HG03025 (cell line): ENCODE measurements at regions not wholly inside any gene's neighbourhood (a gene's known extent, or its start where the extent isn't known, plus 50 kb on each side); places are given as distances from the start of the nearest gene placed in this dataset.

Source experiments
- ATAC-seq: cut with Tn5 transposase; IDR thresholded peaks from one replicate; pipeline ENCODE4 v1.9.1; 2021; ENCODE audit warnings: mild to moderate bottlenecking, moderate library complexity; ENCODE audit not compliant: unreplicated experiment, low FRiP score

DNA sequence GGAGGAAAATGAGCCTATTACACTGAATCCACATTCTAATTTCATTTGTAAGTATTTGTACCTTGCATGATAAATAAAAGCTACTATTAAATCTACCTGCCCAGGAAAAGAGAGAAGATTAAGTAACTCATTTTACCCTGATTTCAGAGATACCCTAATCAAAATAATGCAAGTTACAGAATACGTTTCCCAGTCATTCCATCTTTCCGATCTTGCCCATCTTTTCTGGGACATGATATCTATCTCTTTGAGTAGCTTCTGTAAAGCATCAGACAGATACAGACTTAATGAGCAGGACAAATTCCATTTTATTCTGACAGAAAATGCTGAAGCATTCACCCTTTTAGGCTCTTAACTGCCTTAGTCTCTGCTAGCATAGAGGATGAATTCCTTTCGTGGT, 56.6 kb downstream of the SPRY2 start:
- no peak for ATAC-seq

- ATAC-seq: no peak
Measured at GRCh38 chr13:80278706-80279105, 62.2 kb downstream of the SPRY2 start.

DNA sequence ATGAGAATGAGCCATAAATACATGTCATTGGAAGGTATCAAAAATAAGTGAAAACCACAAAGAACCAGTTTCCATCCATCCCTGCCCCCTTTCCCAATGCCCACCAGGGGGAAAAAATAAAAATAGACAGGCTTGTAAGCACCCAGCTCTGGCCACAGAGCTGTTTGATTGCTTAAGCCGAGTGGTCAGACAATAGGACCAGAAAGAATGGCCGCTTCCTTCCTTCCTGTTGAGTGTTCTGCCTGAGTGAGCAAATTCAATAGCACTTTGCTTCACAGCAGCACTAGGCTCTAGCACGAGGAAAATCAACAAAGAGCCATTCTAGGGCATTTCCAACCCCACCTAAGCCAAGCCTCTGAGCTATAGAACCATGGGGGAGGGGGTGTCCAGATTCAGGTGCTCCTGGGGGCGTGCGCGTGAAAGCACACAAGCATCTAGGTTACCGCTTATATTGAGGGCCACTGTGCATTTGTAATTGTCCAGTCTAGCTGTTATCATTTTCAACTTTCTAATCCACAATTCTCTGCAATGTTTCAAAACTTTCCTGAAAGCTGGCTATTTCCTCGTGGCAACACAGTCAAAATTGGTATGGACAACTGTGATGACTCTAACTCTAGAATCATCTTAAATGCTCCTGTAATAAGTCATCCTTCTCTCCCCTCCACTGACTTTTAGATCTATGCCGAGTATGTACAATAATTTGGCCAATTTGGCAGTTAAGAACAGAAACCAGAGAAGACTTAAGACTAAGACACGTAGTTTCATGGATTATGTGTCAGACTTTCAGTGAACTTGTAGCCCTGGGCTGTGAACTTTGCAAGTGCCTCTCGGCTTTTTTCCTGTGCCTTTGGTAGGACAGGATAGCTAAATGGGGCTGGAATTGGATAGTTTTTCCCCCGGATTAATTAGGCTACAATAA, 64.3 kb downstream of the SPRY2 start:
- no peak for ATAC-seq

- ATAC-seq: no peak
Measured at GRCh38 chr13:80274643-80275042, 66.3 kb downstream of the SPRY2 start.

DNA sequence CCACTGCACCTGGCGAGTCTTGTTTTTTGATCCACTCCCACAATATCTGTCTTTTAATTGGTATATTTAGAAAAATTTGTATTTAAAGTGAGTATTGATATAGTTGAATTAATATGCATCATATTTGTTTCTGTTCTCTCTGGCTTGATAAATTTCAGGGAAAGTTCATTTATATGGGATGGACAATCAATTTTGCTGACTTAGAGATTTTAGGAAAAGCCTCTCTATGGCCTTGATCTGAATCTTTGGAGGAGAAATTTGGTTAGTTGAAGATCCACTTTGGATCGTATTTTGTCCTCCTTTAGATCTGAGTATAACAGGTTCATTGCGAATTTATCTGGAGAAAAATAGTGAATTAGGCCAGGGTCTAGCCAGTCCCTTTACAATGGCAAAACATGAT, 67.2 kb downstream of the SPRY2 start:
- no peak for ATAC-seq

GRCh38 chr13:80265348-80265747, 75.6 kb downstream of the SPRY2 start:
- no peak for ATAC-seq

DNA sequence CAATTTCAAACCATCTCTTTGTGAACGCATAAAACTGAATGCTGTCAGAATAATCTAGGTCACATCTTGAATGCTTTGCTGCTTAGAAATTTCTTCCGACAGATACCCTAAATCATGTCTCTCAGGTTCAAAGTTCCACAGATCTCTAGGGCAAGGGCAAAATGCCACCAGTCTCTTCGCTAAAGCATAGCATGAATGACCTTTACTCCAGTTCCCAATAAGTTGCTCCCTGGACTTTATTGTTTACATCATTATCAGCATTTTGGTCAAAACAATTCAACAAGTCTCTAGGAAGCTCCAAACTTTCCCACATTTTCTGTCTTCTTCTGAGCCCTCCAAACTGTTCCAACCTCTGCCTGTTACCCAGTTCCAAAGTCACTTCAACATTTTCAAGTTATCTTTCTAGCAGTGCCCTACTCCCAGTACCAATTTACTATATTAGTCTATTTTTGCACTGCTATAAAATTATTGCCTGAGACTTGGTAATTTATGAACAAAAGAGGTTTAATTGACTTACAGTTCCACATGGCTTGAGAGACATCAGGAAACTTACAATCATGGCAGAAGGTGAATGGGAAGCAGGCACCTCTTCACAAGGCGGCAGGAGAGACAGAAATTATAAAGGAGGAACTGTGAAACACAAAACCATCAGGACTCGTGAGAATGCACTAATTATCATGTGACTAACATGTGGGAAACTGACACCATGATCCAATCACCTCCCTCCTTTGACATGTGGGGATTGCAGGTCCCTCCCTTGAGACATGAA, 77.0 kb downstream of the SPRY2 start:
- ATAC-seq: no peak

DNA sequence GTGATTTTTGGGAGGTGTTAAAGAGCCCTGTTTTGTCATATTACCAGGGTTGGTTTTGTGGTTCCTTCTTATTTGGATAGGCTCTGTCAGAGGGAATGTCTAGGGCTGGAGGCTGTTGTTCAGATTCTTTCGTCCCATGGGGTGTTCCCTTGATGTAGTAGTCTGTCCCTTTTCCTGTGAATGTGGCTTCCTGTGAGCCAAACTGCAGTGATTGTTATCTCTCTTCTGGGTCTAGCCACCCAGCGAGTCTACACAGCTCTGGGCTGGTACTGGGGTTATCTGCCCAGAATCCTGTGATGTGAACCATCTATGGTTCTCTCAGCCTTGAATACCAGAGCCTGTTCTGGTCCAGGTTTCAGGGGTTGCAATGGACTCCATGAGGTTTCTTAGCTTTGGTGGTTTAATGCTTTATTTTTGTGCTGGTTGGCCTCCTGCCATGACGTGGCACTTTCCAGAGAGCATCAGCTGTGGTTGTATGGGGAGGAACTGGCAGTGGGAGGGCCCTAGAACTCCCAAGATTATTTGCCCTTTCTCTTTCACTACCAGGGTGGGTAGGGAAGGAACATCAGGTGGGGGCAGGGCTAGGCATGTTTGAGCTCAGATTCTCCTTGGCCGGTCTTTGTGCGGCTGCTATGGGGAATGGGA, 78.8 kb downstream of the SPRY2 start:
- no peak for ATAC-seq

DNA sequence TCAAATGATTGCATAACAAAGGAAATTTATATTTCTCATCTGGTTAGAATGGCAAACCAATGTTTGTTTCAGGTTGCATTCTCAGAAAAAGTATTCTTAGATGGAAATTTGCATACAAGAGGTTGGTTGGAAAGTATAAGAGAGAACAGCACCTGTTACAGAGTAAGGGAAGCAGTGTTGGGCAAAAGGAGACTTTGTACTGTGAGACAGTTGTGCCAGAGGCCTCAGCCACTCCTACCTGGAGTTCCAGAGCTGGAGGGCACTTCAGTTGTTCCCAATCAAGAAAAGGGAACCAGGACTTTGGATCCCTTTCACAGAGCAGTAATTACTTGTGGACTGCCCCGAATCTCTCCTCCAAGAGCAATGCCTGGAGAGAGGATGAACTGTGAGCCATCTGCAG, 81.8 kb downstream of the SPRY2 start:
- ATAC-seq: no peak

GRCh38 chr13:80256352-80256932, 84.5 kb downstream of the SPRY2 start:
- peak; percentile 76 for ATAC-seq

- ATAC-seq: no peak
Measured at GRCh38 chr13:80255946-80256345, 85.0 kb downstream of the SPRY2 start.

DNA sequence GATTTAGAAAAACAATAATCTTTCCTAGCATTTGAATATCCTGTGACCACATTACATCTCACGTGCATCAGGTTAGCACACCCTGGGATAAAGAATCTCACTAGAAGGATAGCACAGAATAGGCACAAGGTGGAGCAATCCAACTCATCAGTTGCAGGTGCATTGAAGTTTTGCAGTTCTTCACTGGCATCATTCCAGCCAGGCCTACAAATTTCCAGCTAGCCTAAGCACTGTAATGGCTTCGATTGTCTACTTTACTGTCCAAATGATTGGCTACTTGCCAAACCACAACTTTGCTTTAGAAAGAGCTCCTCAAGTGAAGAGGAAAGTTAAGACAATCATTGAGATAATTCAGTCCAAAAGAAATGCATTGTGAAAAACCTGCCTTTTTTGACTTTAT, 89.5 kb downstream of the SPRY2 start:
- no peak for ATAC-seq

DNA sequence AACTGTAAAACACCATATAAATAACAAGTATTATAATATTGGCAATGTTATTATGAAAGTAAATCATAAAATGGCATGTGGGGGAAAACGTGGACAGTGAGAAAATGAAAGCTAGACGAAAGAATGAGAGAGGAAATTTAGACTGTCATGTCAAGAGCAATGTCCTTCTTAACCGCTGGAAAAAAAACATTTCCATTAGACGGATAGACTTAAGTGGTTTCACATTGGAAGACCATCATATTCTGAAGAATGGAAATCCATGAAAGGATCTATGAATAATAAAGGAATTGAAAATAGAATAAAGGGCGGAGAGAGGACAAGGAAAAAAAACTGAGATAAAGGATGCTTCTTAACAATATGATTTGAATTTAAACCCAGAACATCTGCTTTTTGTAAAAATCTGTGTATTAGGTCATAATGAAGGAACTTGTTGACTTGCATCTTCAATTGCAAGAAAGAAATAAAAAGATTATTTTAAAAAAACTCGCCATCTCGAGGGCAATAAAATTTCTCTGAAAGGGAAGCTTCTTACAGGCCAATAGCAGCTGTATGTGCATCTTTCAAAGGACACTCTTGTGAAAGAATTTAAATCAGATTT, 90.6 kb downstream of the SPRY2 start:
- ATAC-seq: no peak

DNA sequence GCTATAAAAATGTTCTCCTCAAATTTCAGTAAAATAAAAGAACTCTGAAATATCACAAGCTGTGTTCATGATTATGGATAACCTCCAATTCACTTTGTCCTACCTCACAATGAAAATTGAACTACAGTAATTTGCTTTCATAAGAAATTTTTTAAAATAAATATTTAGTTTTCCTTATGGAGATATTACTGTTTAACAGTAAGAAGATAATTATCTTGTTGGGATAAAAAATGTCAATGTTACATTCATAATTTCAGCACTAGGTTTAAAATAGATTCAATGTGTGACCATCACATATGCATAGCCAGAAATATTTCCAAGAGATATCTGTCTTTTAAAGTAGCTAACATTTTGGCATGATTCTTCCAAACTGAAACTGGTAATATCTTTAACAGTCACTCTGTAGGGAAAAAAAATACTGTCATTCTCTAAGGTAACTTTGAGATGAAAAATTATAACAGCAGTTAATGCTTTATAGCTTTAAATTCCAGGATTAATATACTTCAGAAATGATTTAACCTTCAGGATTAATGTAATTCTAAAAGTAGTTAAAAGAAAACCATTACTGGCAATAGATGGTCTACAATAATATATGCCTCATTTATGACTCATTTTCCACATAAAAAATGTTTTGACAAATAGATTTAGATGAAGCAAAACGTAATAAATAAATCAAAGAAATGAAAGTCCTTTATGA, 91.3 kb downstream of the SPRY2 start:
- no peak for ATAC-seq

- no peak for ATAC-seq
Measured at GRCh38 chr13:80245162-80245733, 95.7 kb downstream of the SPRY2 start.

DNA sequence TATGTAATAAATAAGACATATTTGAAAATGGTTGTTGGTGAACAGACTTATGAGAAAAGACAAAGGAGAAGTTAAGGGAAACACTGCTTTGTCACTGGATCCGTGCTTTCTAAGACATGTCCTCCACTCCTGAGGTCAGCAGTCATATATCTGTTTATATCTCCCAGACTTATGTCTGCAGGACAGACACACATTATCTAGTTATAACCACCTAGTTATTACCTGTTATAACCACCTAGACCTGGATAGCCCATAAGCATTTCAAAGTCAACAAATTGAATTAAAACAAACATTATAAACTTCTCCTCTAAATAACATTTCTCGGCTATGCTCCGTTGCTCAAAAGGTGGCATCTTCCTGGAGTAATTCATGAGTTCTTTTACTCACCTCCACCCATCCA, 96.4 kb downstream of the SPRY2 start:
- ATAC-seq: no peak

DNA sequence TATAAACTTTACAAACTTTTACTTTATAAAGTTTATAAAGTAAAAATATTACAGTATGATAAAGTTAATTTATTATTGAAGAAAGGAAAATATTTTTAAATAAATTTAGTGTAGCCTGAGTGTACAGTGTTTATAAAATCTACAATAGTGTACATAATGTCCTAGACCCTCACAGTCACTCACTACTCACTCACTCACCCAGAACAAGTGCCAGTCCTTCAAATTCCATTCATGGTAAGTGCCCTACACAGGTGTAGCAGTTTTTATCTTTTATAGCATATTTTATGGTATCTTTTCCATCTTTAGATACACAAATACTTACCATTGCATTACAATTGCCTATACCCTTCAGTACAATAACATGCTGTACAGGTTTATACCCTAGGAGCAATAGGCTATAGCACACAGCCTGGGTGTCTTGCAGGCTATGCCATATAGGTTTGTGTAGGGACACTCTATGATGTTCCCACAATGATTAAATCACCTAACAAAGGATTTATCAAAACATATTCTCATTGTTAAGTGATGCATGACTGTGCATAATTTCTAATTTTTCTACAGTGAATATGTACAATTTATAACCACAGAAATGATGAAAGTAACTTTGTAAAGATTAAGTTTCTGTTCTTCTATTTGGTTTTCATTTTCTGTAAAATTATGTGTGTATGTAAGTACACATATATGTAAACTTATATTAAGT, 98.0 kb downstream of the SPRY2 start:
- ATAC-seq: no peak

- ATAC-seq: no peak
Measured at GRCh38 chr13:80239571-80240255, 101.2 kb downstream of the SPRY2 start.
